ENCODE measurements at regions not wholly inside any gene's neighbourhood (a gene's known extent, or its start where the extent isn't known, plus 50 kb on each side); places are given as distances from the start of the nearest gene placed in this dataset.

DNA sequence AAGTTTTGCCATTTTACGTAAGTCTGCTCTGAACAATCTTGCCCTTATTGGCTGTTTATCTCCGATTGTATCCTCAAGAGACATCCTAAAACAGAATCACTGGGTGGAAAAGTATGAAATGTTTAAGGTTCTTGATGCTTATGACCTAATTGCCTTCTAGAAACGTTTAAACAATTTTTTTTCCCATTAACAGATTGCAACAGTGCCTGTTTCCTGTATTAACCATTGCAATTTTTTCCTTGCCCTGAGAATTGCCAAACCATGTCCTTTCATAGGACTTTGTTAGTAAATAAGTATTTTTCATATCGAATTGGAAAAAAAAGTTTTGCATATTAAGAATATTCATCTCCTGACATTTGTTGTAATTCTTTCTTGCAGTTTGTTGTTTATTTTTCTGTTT lies 639.8 kb downstream of the INHBA start:
- H3K27ac ChIP-seq (ENCODE audit: low read depth in 1 of 2, low read length in 2 of 2) = no peak overlapping the region
- H3K9ac ChIP-seq (ENCODE audit: insufficient read depth, low read length, poor library complexity, severe bottlenecking) = no peak overlapping the region
- H3K9me3 ChIP-seq (replicated peaks in 1 of 2; ENCODE audit: control insufficient read depth in 1 of 2, insufficient read depth in 1 of 2, low read length in 2 of 2) = peaks cover 0 to 9% of the 10 kb centered on the region in 2 donors
- H3K4me3 Mint-ChIP-seq = no peak overlapping the region
- H3K9me3 Mint-ChIP-seq = peaks cover 2 to 17% (median 6%) of the 10 kb centered on the region in 7 donors
- no peaks in the 10 kb centered on the region for H4K20me1 ChIP-seq (ENCODE audit: insufficient read depth, low read length)
- H3K27me3 Mint-ChIP-seq (ENCODE audit: low read depth in 3 of 3) = no peaks in the 10 kb centered on the region
- no peaks in the 10 kb centered on the region for H3K27me3 ChIP-seq (ENCODE audit: control insufficient read depth in 2 of 2, insufficient read depth in 2 of 2, low read length in 2 of 2)
- intact Hi-C loops (cut with micrococcal nuclease) = no loop called here
- H3K79me2 ChIP-seq (ENCODE audit: insufficient read depth, low read length) = no peaks in the 10 kb centered on the region
- WGBS (ENCODE audit: insufficient coverage) = no CpG with 5 or more reads among the region's 4 CpGs
- H3K27ac Mint-ChIP-seq = no peak overlapping the region
- TF ChIP-seq, protein P1, sequence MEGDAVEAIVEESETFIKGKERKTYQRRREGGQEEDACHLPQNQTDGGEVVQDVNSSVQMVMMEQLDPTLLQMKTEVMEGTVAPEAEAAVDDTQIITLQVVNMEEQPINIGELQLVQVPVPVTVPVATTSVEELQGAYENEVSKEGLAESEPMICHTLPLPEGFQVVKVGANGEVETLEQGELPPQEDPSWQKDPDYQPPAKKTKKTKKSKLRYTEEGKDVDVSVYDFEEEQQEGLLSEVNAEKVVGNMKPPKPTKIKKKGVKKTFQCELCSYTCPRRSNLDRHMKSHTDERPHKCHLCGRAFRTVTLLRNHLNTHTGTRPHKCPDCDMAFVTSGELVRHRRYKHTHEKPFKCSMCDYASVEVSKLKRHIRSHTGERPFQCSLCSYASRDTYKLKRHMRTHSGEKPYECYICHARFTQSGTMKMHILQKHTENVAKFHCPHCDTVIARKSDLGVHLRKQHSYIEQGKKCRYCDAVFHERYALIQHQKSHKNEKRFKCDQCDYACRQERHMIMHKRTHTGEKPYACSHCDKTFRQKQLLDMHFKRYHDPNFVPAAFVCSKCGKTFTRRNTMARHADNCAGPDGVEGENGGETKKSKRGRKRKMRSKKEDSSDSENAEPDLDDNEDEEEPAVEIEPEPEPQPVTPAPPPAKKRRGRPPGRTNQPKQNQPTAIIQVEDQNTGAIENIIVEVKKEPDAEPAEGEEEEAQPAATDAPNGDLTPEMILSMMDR (IDR thresholded peaks at IDR 0.05) = no peak
- H3K4me2 ChIP-seq (replicated peaks; ENCODE audit: extremely low read depth, low read length, poor library complexity, severe bottlenecking) = no peak overlapping the region
- no peaks in the 10 kb centered on the region for H3K36me3 ChIP-seq (replicated peaks in 1 of 2; ENCODE audit: control insufficient read depth in 1 of 2, insufficient read depth in 2 of 2, low read length in 2 of 2)
- H3K36me3 Mint-ChIP-seq = no peaks in the 10 kb centered on the region
- peaks cover 0 to 3% of the 10 kb centered on the region in 2 donors for H3K4me1 ChIP-seq (ENCODE audit: control insufficient read depth in 1 of 2, insufficient read depth in 2 of 2, low read length in 2 of 2)
- DNase-seq = no peak
- H3K4me1 Mint-ChIP-seq = peaks cover 8% of the 10 kb centered on the region
- H2AFZ ChIP-seq (ENCODE audit: insufficient read depth, low read depth, low read length, poor library complexity, severe bottlenecking) = no peak overlapping the region
- no peak overlapping the region for H3K4me3 ChIP-seq (replicated peaks in 1 of 3; ENCODE audit: low read depth in 2 of 3, low read length in 3 of 3)

DNA sequence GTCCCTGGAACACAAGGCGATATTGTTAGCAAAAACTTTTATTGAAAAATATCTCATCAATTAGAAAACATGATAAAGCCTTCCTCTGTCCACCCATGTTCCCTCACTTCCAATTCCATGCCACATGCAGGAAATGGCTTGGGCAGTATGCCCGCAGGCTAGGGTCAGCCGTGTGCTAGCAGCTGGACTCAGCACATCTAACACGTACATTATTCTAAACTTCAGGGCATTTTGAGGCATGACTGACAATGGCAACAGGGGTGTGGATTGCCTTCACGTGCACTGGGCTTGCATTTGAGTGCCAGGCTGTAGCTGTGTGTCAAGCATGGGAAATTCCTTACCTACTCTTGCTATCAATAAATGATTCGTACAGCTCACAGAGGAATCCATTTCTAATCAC lies 642.1 kb downstream of the INHBA start:
- intact Hi-C loops (cut with micrococcal nuclease) = no loop called here
- Histone ChIP-seq H3K27me3 (ENCODE audit: control insufficient read depth in 2 of 2, insufficient read depth in 2 of 2, low read length in 2 of 2) (no peaks in the 10 kb centered on the region), H3K9ac (ENCODE audit: insufficient read depth, low read length, poor library complexity, severe bottlenecking) (no peak overlapping the region), H2AFZ (ENCODE audit: insufficient read depth, low read depth, low read length, poor library complexity, severe bottlenecking) (no peak overlapping the region), H3K4me1 (ENCODE audit: control insufficient read depth in 1 of 2, insufficient read depth in 2 of 2, low read length in 2 of 2) (peaks cover 0 to 3% of the 10 kb centered on the region in 2 donors), H3K4me2 (replicated peaks; ENCODE audit: extremely low read depth, low read length, poor library complexity, severe bottlenecking) (no peak overlapping the region), H3K4me3 (replicated peaks in 1 of 3; ENCODE audit: low read depth in 2 of 3, low read length in 3 of 3) (no peak overlapping the region), H3K36me3 (replicated peaks in 1 of 2; ENCODE audit: control insufficient read depth in 1 of 2, insufficient read depth in 2 of 2, low read length in 2 of 2) (no peaks in the 10 kb centered on the region), H4K20me1 (ENCODE audit: insufficient read depth, low read length) (no peaks in the 10 kb centered on the region), H3K27ac (ENCODE audit: low read depth in 1 of 2, low read length in 2 of 2) (no peak overlapping the region), H3K9me3 (replicated peaks in 1 of 2; ENCODE audit: control insufficient read depth in 1 of 2, insufficient read depth in 1 of 2, low read length in 2 of 2) (peaks cover 0 to 11% of the 10 kb centered on the region in 2 donors), H3K79me2 (ENCODE audit: insufficient read depth, low read length) (no peaks in the 10 kb centered on the region)
- H3K27me3 Mint-ChIP-seq (ENCODE audit: low read depth in 3 of 3) = no peaks in the 10 kb centered on the region
- no peak for DNase-seq
- H3K4me1 Mint-ChIP-seq = peaks cover 8% of the 10 kb centered on the region
- H3K4me3 Mint-ChIP-seq = no peak overlapping the region
- TF ChIP-seq, protein P1 (IDR thresholded peaks at IDR 0.05) = no peak
- WGBS (ENCODE audit: insufficient coverage) = 96% methylated on average over 4 of the region's 6 CpGs
- H3K27ac Mint-ChIP-seq = no peak overlapping the region
- no peaks in the 10 kb centered on the region for H3K36me3 Mint-ChIP-seq
- peaks cover 9 to 25% (median 10%) of the 10 kb centered on the region in 7 donors for H3K9me3 Mint-ChIP-seq

All from CD14-positive monocyte (primary cell).